Uterus (tissue), 3 donors: ENCODE measurements at regions not wholly inside any gene's neighbourhood (a gene's known extent, or its start where the extent isn't known, plus 50 kb on each side); places are given as distances from the start of the nearest gene placed in this dataset.

Experiments
- DNase-seq, 2 donors: peaks; one replicate each; pipeline ENCODE4 v3.0.0-alpha.2; 2019 to 2020
- H3K27ac ChIP-seq, 2 donors: fragments of 200-600 bp; sonication (generic); 1 replicate in 1 of 2; 2 replicates in 1 of 2; pipeline ENCODE4 v1.5.1; 2016 to 2018
- H3K27me3 ChIP-seq, 2 donors: fragments of 200-600 bp; sonication (generic); one replicate each; pipeline ENCODE4 v1.5.1; 2018 to 2019; ENCODE audit warnings: control low read depth in 1 of 2
- H3K36me3 ChIP-seq, 2 donors: fragments of 200-600 bp; sonication (generic); one replicate each; pipeline ENCODE4 v1.5.1; 2019; ENCODE audit warnings: control low read depth in 1 of 2
- H3K4me1 ChIP-seq, 2 donors: fragments of 200-600 bp; sonication (generic); one replicate each; pipeline ENCODE4 v1.5.1; 2018 to 2019; ENCODE audit warnings: control low read depth in 1 of 2
- H3K4me3 ChIP-seq, 2 donors: fragments of 200-600 bp; sonication (generic); 1 replicate in 1 of 2; 2 replicates in 1 of 2; pipeline ENCODE4 v1.5.1; 2018 to 2019; ENCODE audit warnings: mild to moderate bottlenecking in 1 of 2
- H3K9me3 ChIP-seq, 2 donors: fragments of 200-600 bp; sonication (generic); one replicate each; pipeline ENCODE4 v1.5.1; 2019; ENCODE audit warnings: control low read depth in 1 of 2
- POLR2A ChIP-seq, 2 donors: fragments of 450-650 bp; IDR thresholded peaks; one replicate each; pipeline ENCODE4 v1.6.1; 2016; ENCODE audit warnings: antibody characterized with exemption in 2 of 2, mild to moderate bottlenecking in 1 of 2, moderate library complexity in 1 of 2
- intact Hi-C: fragments of 100-400 bp; cut with DNase I; formaldehyde crosslinking; loops from one replicate; pipeline ENCODE4 v1.15.1; 2023; ENCODE audit warnings: low total_unique reads
- TF ChIP-seq, protein P1 (sequence below), 4 experiments: fragments of 200-600 bp in 2 of 4; fragments of 450-650 bp in 2 of 4; sonication (generic) in 2 of 4; IDR thresholded peaks; one replicate each; pipeline ENCODE4 v1.5.1; 2016 to 2019; ENCODE audit warnings: antibody characterized with exemption in 4 of 4, mild to moderate bottlenecking in 2 of 4, moderate library complexity in 1 of 4
- donor health status: DM: yes; HTN: yes; CAD: no.

DNA sequence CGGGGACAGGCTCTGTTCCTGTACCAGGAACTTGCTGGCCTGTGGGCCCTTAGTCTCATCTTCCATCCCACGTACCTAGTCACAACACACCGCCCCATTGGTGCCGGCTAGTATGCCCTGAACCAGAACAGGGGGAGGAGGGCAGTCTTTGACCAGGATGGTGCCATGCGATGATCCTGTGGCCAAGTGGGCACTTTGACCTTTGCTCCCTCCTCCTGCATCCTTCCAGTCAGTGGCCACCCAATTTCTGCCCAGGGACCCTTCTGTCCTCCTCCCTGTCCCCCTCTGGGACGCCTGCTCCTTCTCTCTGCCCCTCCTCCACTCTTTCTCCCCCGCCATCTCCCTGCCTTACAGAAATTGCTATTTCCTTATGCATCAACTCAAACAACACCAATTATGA lies 126.3 kb upstream of the CHST15 start:
- Histone ChIP-seq H3K4me3 (no peak overlapping the region), H3K9me3 (no peaks in the 10 kb centered on the region), H3K27ac (no peak overlapping the region), H3K4me1 (no peaks in the 10 kb centered on the region), H3K27me3 (no peaks in the 10 kb centered on the region), H3K36me3 (no peaks in the 10 kb centered on the region)
- TF ChIP-seq POLR2A (IDR thresholded peaks at IDR 0.05): no peak
- TF ChIP-seq, protein P1, sequence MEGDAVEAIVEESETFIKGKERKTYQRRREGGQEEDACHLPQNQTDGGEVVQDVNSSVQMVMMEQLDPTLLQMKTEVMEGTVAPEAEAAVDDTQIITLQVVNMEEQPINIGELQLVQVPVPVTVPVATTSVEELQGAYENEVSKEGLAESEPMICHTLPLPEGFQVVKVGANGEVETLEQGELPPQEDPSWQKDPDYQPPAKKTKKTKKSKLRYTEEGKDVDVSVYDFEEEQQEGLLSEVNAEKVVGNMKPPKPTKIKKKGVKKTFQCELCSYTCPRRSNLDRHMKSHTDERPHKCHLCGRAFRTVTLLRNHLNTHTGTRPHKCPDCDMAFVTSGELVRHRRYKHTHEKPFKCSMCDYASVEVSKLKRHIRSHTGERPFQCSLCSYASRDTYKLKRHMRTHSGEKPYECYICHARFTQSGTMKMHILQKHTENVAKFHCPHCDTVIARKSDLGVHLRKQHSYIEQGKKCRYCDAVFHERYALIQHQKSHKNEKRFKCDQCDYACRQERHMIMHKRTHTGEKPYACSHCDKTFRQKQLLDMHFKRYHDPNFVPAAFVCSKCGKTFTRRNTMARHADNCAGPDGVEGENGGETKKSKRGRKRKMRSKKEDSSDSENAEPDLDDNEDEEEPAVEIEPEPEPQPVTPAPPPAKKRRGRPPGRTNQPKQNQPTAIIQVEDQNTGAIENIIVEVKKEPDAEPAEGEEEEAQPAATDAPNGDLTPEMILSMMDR (IDR thresholded peaks at IDR 0.05): no peak
- intact Hi-C loops: no loop called here
- DNase-seq: no peak

DNA sequence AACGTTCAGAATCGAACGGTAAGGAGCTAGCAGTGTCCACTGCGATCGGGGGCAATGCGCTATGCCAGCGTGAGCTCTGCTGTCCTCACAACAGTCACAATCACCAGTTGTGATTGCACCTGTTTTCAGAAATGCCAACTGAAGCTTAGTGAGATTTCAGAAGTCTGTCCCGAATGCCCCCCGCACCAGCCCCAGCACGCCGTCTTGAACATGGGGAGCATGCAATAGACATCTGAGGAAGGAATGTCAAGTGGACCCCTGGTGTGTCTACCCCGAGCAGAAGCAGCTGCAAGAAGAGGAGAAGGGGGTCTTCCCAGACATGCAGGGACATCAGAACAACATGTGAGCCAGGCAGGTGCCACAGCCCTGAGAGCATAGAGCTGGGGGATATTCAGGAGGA lies 125.7 kb upstream of the CHST15 start:
- H3K27ac ChIP-seq: no peak overlapping the region
- DNase-seq: no peak
- H3K27me3 ChIP-seq: no peaks in the 10 kb centered on the region
- H3K4me1 ChIP-seq: no peaks in the 10 kb centered on the region
- H3K9me3 ChIP-seq: no peaks in the 10 kb centered on the region
- TF ChIP-seq POLR2A (IDR thresholded peaks at IDR 0.05): no peak
- intact Hi-C loops: no loop called here
- no peak overlapping the region for H3K4me3 ChIP-seq
- H3K36me3 ChIP-seq: no peaks in the 10 kb centered on the region

DNA sequence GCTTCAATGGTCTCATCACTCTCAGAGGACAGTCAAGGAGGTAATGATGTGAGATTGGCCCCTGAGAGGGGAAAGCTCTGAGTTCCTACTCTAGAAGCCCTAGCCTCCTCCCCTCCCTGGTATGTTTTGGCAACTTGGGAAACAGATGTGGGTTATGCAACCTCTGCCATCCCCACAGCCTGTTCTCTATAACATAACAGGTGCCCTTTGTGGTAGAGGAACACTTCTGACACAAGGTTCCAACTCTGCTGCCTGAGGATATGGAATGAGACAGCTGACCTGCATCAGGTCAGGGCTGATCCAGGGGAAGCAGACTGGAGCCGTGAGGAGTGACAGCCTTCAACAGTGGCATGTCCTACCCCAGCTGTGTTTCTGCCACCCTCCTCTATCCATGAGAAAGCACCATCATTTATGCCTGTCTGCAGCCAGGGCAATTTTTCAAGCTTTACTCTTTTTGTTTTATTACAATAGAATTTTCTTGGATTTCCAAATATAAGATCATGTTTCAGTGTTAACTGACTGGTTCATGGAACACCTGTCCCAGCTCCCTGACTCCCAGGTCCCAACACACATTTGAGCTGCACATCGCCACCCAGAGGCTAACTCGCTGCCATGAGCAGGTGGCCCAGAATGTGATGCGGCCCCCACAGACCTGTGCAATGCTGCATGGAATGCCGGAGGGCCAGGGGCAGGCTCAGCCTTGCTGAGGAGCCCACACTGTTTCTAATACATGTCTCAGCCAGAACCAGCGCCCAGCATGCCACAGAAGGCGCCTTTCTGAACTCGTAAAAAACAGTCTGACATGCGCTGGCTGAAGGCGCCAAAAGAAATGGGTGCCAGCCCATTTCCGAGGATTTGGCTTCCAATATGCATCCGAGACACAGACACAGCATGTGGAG lies 124.8 kb upstream of the CHST15 start:
- H3K27ac ChIP-seq: no peak overlapping the region
- H3K27me3 ChIP-seq: no peaks in the 10 kb centered on the region
- H3K9me3 ChIP-seq: no peaks in the 10 kb centered on the region
- TF ChIP-seq, protein P1 (IDR thresholded peaks at IDR 0.05): no peak
- TF ChIP-seq POLR2A (IDR thresholded peaks at IDR 0.05): no peak
- no peaks in the 10 kb centered on the region for H3K4me1 ChIP-seq
- intact Hi-C loops: no loop called here
- H3K36me3 ChIP-seq: no peaks in the 10 kb centered on the region
- H3K4me3 ChIP-seq: no peak overlapping the region
- DNase-seq: no peak

DNA sequence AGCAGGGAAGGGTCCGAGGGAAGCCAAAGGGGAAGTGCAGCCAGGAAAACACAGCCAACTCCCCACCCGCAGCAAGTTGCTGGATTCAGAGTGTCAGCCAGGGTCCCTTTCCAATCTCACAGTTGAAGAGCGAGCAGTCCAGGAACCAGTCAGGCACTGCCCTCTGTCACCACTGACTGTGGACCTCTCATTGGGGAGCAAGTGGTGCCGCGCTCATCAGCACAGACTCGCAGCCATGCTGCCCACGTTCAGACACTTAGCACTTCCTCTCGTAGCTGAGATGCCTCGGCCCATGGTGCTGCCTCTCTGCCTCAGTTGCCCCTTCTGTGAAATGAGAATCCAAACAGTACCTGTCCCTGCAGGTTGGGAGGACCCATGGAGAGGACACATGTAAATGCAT lies 123.6 kb upstream of the CHST15 start:
- intact Hi-C loops: no loop called here
- H3K9me3 ChIP-seq: no peaks in the 10 kb centered on the region
- H3K4me3 ChIP-seq: no peak overlapping the region
- no peak for DNase-seq
- H3K36me3 ChIP-seq: no peaks in the 10 kb centered on the region
- no peaks in the 10 kb centered on the region for H3K27me3 ChIP-seq
- H3K27ac ChIP-seq: no peak overlapping the region
- no peaks in the 10 kb centered on the region for H3K4me1 ChIP-seq
- TF ChIP-seq POLR2A (IDR thresholded peaks at IDR 0.05): no peak

DNA sequence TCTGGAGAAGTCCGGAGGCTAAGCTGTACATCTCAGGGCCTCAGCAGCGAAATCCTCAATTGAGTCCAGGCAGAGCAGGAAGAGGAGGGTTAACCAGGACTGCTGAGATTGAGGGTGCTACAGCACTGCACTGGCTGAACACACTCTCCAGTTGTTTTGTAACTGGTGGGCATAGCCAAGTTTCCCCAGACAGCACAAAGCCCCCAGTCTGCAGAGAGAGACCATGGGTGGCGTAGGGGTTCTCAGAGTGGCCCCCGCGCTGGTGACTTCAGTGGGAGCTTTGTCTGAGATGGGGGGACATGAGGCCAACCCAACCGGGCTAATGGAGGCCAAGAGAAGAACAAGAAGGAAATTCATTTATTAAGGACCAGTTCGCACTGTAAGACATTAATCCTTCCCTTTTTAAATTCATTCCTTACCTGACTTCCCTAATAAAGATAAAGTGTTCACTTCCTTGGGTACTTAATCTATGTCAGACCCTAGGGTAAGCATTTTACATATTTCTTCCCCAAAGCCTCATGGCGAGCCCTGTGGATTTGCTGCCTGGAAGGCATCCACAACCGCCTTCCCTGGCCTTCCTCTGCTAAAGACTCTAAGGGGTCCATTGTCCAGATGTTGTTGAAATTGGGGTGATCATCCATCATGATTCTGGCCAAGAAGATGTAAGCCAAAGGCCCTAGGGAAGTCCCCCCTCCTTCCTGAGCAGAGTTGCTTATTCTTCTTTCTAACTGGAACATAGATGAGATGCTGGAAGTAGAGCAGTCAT lies 121.4 kb upstream of the CHST15 start:
- Histone ChIP-seq H3K9me3 (no peaks in the 10 kb centered on the region), H3K27ac (no peak overlapping the region), H3K36me3 (no peaks in the 10 kb centered on the region), H3K27me3 (no peaks in the 10 kb centered on the region), H3K4me1 (no peaks in the 10 kb centered on the region), H3K4me3 (no peak overlapping the region)
- intact Hi-C loops: no loop called here
- DNase-seq: no peak
- TF ChIP-seq POLR2A (IDR thresholded peaks at IDR 0.05): no peak

DNA sequence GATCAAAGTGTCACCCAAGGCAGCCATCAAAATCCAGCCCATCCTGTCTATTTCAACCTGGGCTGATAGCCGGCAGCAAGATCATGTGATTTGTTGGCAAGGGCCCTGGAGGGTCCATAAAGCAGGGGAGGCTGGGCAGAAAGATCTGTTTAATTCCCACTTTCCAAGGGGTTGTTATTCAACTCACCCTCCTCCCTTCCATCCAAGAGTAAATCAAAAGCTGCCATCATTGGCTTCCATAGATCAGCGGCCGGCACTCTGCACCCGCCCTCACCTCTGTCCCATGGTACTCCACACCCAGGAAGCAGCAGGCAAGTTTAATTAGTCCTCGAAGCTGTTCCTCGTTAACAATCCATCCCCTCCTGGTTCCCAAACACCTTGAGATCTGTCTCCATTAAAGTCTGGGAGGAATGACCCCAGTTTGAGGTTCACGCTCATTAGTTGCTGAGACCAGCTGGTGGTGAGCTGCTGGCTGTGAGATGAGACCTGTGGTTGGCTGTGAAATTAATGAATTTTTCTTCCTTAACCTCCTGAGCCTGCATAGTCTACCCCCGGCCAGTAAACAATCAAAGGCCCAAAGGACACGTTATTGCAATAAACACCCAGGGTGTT lies 120.6 kb upstream of the CHST15 start:
- no peak for DNase-seq
- TF ChIP-seq, protein P1 (IDR thresholded peaks at IDR 0.05): no peak
- TF ChIP-seq POLR2A (IDR thresholded peaks at IDR 0.05): no peak
- no peaks in the 10 kb centered on the region for H3K9me3 ChIP-seq
- no peaks in the 10 kb centered on the region for H3K36me3 ChIP-seq
- no peaks in the 10 kb centered on the region for H3K27me3 ChIP-seq
- intact Hi-C loops: no loop called here
- H3K4me1 ChIP-seq: no peaks in the 10 kb centered on the region
- H3K27ac ChIP-seq: no peak overlapping the region
- H3K4me3 ChIP-seq: no peak overlapping the region
